Heart left ventricle (tissue), 16 donors: ENCODE measurements at regions not wholly inside any gene's neighbourhood (a gene's known extent, or its start where the extent isn't known, plus 50 kb on each side); places are given as distances from the start of the nearest gene placed in this dataset.

ENCODE experiments used
- ATAC-seq, 4 donors: fragments of 200-7000 bp; cut with Tn5 transposase; one replicate each; pipeline ENCODE4 v1.9.1; 2020 to 2022; ENCODE audit warnings: moderate library complexity in 4 of 4, mild to moderate bottlenecking in 3 of 4, moderate number of reproducible peaks in 1 of 4
- DNase-seq, 5 donors: peaks; one replicate each; pipeline ENCODE4 v3.0.0-alpha.2; 2020
- H3K27ac ChIP-seq, 12 donors: fragments of 200-600 bp; sonication (generic) in 4 of 12; one replicate each; pipeline versions ENCODE4 v1.5.0 to v1.8.0; 2016 to 2022; ENCODE audit warnings: mild to moderate bottlenecking in 2 of 12
- H3K27me3 ChIP-seq, 9 donors: fragments of 200-600 bp; sonication (generic) in 2 of 9; one replicate each; pipeline versions ENCODE4 v1.5.1 to v1.8.0; 2016 to 2022; ENCODE audit warnings: mild to moderate bottlenecking in 3 of 9
- H3K36me3 ChIP-seq, 9 donors: fragments of 200-600 bp; sonication (generic) in 2 of 9; one replicate each; pipeline versions ENCODE4 v1.5.0 to v1.8.0; 2018 to 2022; ENCODE audit warnings: mild to moderate bottlenecking in 2 of 9
- H3K4me1 ChIP-seq, 12 donors: fragments of 200-600 bp; sonication (generic) in 4 of 12; one replicate each; pipeline versions ENCODE4 v1.5.0 to v1.8.0; 2016 to 2022; ENCODE audit warnings: mild to moderate bottlenecking in 3 of 12
- H3K4me3 ChIP-seq, 12 donors: fragments of 200-600 bp; sonication (generic) in 4 of 12; one replicate each; pipeline versions ENCODE4 v1.5.0 to v1.8.0; 2017 to 2022; ENCODE audit warnings: mild to moderate bottlenecking in 9 of 12, moderate library complexity in 4 of 12
- H3K9me3 ChIP-seq, 12 donors: fragments of 200-600 bp; sonication (generic) in 4 of 12; one replicate each; pipeline versions ENCODE4 v1.5.0 to v1.8.0; 2016 to 2022; ENCODE audit warnings: mild to moderate bottlenecking in 1 of 12
- CTCF ChIP-seq, 12 donors: fragments of 200-600 bp; sonication (generic) in 4 of 12; IDR thresholded peaks; one replicate each; pipeline versions ENCODE4 v1.5.0 to v1.8.0; 2018 to 2022; ENCODE audit warnings: antibody characterized with exemption in 12 of 12, mild to moderate bottlenecking in 5 of 12
- POLR2A ChIP-seq, 2 donors: fragments of 450-650 bp; IDR thresholded peaks; one replicate each; pipeline ENCODE4 v1.6.1; 2017; ENCODE audit warnings: antibody characterized with exemption in 2 of 2, mild to moderate bottlenecking in 2 of 2, moderate library complexity in 2 of 2
- WGBS, 4 donors: extraction: QIAGEN DNeasy Blood & Tissue Kit in 2 of 4; methylation state at CpG; one replicate each; pipeline versions ENCODE4 v1.1.5 to v1.1.7; 2013 to 2018; 5-methylcytosine and 5-hydroxymethylcytosine counted together
- intact Hi-C, 10 donors: fragments of 100-400 bp; cut with DNase I; formaldehyde crosslinking; loops; one replicate each; pipeline versions ENCODE4 v1.11.1 to v1.14.2; 2022
- donor health status: ischemic (EF 13 %, LVEDD 7.1; RV severe dilation, severe dysfunction).
- donor health status: healthy with polysubstance abuse.
- donor health status: DM: no; HTN: yes; CAD: no.
- donor health status: DM: no; HTN: no; CAD: no.
- donor health status: ischemic (EF 25% LVEDD 6.9; RV normal size, moderate dysfunction).
- donor health status: ischemic (EF 25% LVEDD 5.7; RV mildly dilated, moderate dysfunction).
- donor health status: healthy.
- donor health status: DM: yes; HTN: yes; CAD: no.
- donor health status: ischemic (EF 35%, LVEDD 5.7; RV mildly dilated, moderate dysfunction).
- donor health status: nonischemic (EF 11% LVEDD 7.7; RV severe dilation, severe dysfunction).
- donor health status: DM: yes; HTN: yes; CAD: no.
- donor health status: PGD.
- donor health status: ischemic (EF 29% LVEDD 5.4; RV normal size, mild dysfunction).
- donor health status: nonischemic (EF 23%, LVEDD 6.1; RV moderate dilation, normal function).

GRCh38 chr4:84050015-84050414 lies 449.1 kb downstream of the NKX6-1 start:
- ATAC-seq (no peak), DNase-seq (no peak)
- Histone ChIP-seq H3K27ac (no peak overlapping the region), H3K9me3 (no peaks in the 10 kb centered on the region), H3K4me3 (no peak overlapping the region), H3K27me3 (no peaks in the 10 kb centered on the region), H3K4me1 (no peaks in the 10 kb centered on the region), H3K36me3 (no peaks in the 10 kb centered on the region)
- intact Hi-C loops: no loop called here
- 16 to 35% (median 26%) methylated on average over 1 of the region's 1 CpG for WGBS, 4 donors
- no peak for TF ChIP-seq POLR2A (IDR thresholded peaks at IDR 0.05)
- TF ChIP-seq CTCF (IDR thresholded peaks at IDR 0.05): no peak

- Histone ChIP-seq H3K4me3 (no peak overlapping the region), H3K4me1 (no peaks in the 10 kb centered on the region), H3K9me3 (no peaks in the 10 kb centered on the region), H3K27ac (no peak overlapping the region), H3K27me3 (no peaks in the 10 kb centered on the region), H3K36me3 (no peaks in the 10 kb centered on the region)
- ATAC-seq (no peak), DNase-seq (no peak)
- no peak for TF ChIP-seq CTCF (IDR thresholded peaks at IDR 0.05)
- TF ChIP-seq POLR2A (IDR thresholded peaks at IDR 0.05): no peak
- intact Hi-C loops: no loop called here
- WGBS, 4 donors: 80 to 82% (median 81%) methylated on average over 5 of the region's 5 CpGs
These were observed 452.5 kb downstream of the NKX6-1 start for GRCh38 chr4:84046551-84046950.

DNA sequence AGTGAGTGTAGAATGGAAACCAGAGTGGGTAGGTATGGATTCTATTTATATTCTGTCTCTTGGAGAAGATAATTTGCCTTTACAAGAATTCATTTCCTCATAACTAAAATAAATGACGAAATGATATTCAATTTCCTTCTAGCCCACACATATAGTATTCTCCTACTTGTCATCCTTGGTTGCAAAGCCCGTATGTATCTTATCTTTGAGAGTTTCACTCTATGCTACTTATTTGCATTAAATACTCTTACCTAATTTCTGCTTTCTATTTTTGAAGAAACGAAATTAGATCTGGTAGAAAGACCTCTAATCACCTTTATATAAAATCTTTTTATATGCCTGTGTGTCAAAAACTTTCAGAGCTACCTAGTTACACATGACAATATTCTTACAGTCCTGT lies 457.7 kb downstream of the NKX6-1 start:
- no peaks in the 10 kb centered on the region for H3K27me3 ChIP-seq
- no peaks in the 10 kb centered on the region for H3K9me3 ChIP-seq
- DNase-seq (no peak), ATAC-seq (no peak)
- H3K36me3 ChIP-seq: no peaks in the 10 kb centered on the region
- WGBS, 4 donors: 54 to 69% (median 55%) methylated on average over 3 of the region's 3 CpGs
- no peak overlapping the region for H3K27ac ChIP-seq
- H3K4me1 ChIP-seq: no peaks in the 10 kb centered on the region
- TF ChIP-seq POLR2A (IDR thresholded peaks at IDR 0.05) (no peak), CTCF (IDR thresholded peaks at IDR 0.05) (no peak)
- intact Hi-C loops: no loop called here
- no peak overlapping the region for H3K4me3 ChIP-seq

- Histone ChIP-seq H3K27me3 (no peaks in the 10 kb centered on the region), H3K4me1 (no peaks in the 10 kb centered on the region), H3K4me3 (no peak overlapping the region), H3K36me3 (no peaks in the 10 kb centered on the region), H3K27ac (no peak overlapping the region), H3K9me3 (no peaks in the 10 kb centered on the region)
- intact Hi-C loops: no loop called here
- 54 to 68% (median 65%) methylated on average over 4 of the region's 4 CpGs for WGBS, 4 donors
- ATAC-seq: no peak
- no peak for DNase-seq
- TF ChIP-seq CTCF (IDR thresholded peaks at IDR 0.05) (no peak), POLR2A (IDR thresholded peaks at IDR 0.05) (no peak)
These were observed 463.5 kb downstream of the NKX6-1 start for GRCh38 chr4:84035568-84035967.
